NCI-H774 (cell line): ENCODE measurements at regions not wholly inside any gene's neighbourhood (a gene's known extent, or its start where the extent isn't known, plus 50 kb on each side); places are given as distances from the start of the nearest gene placed in this dataset.
"Not testable (repeated sequence)": the region's sequence is repeated elsewhere in the genome, so short reads cannot be mapped to it uniquely, and the experiment has no call there.

ENCODE experiments used
- DNase-seq: peaks from one replicate; lab custom pipeline; 2025; lab: John Stamatoyannopoulos, UW

- not testable (repeated sequence) for DNase-seq
Measured at GRCh38 chr2:85941490-85941889, 52.7 kb upstream of the ST3GAL5 start.

GRCh38 chr2:85939131-85939530 lies 50.3 kb upstream of the ST3GAL5 start:
- DNase-seq = no peak
